GM19035 (cell line): ENCODE measurements at regions not wholly inside any gene's neighbourhood (a gene's known extent, or its start where the extent isn't known, plus 50 kb on each side); places are given as distances from the start of the nearest gene placed in this dataset.

Experiments used
- ATAC-seq: cut with Tn5 transposase; IDR thresholded peaks from one replicate; pipeline ENCODE4 v1.9.1; 2021; ENCODE audit not compliant: unreplicated experiment

- ATAC-seq, result no peak
Measured at GRCh38 chr10:10915215-10915614, 102.5 kb upstream of the CELF2 start.

- no peak for ATAC-seq
Measured at GRCh38 chr10:10917031-10917430, 100.6 kb upstream of the CELF2 start.

- ATAC-seq, result no peak
Measured at GRCh38 chr10:10919976-10920375, 97.7 kb upstream of the CELF2 start.

GRCh38 chr10:10921826-10922461 is 95.7 kb upstream of the CELF2 start:
- no peak for ATAC-seq

- ATAC-seq, result no peak
Measured at GRCh38 chr10:10923029-10923651, 94.5 kb upstream of the CELF2 start.

- ATAC-seq, result no peak
Measured at GRCh38 chr10:10925667-10926066, 92.0 kb upstream of the CELF2 start.

GRCh38 chr10:10927608-10928007 is 90.1 kb upstream of the CELF2 start:
- ATAC-seq, result no peak

- no peak for ATAC-seq
Measured at GRCh38 chr10:10930979-10931743, 86.5 kb upstream of the CELF2 start.

GRCh38 chr10:10935032-10935431 is 82.6 kb upstream of the CELF2 start:
- no peak for ATAC-seq

GRCh38 chr10:10938676-10939075 is 79.0 kb upstream of the CELF2 start:
- ATAC-seq, result no peak

- no peak for ATAC-seq
Measured at GRCh38 chr10:10941127-10941730, 76.4 kb upstream of the CELF2 start.

GRCh38 chr10:10942441-10942840 is 75.2 kb upstream of the CELF2 start:
- ATAC-seq, result no peak

GRCh38 chr10:10946081-10946480 is 71.6 kb upstream of the CELF2 start:
- no peak for ATAC-seq

- ATAC-seq, result no peak
Measured at GRCh38 chr10:10946801-10947200, 70.9 kb upstream of the CELF2 start.

- ATAC-seq, result no peak
Measured at GRCh38 chr10:10951675-10952074, 66.0 kb upstream of the CELF2 start.

- no peak for ATAC-seq
Measured at GRCh38 chr10:10952800-10953199, 64.9 kb upstream of the CELF2 start.

GRCh38 chr10:10956681-10957542 is 60.8 kb upstream of the CELF2 start:
- ATAC-seq, result no peak

- ATAC-seq, result no peak
Measured at GRCh38 chr10:10958041-10958440, 59.6 kb upstream of the CELF2 start.

- ATAC-seq, result peak; percentile 68
Measured at GRCh38 chr10:10959666-10960065, 58.0 kb upstream of the CELF2 start.

GRCh38 chr10:10960534-10960933 is 57.1 kb upstream of the CELF2 start:
- no peak for ATAC-seq

GRCh38 chr10:10961072-10961471 is 56.6 kb upstream of the CELF2 start:
- no peak for ATAC-seq
